GM10266 (cell line): ENCODE measurements at regions not wholly inside any gene's neighbourhood (a gene's known extent, or its start where the extent isn't known, plus 50 kb on each side); places are given as distances from the start of the nearest gene placed in this dataset.

Source experiments
- DNase-seq: peaks from one replicate; pipeline ENCODE4 v3.0.0; 2012; ENCODE audit errors: extremely low spot score
- TF ChIP-seq, protein P1 (sequence below): IDR thresholded peaks from 2 replicates; pipeline ENCODE4 v1.5.1; 2012; ENCODE audit warnings: mild to moderate bottlenecking, low read depth; ENCODE audit not compliant: control insufficient read depth, insufficient read depth; ENCODE audit errors: missing control alignments

DNA sequence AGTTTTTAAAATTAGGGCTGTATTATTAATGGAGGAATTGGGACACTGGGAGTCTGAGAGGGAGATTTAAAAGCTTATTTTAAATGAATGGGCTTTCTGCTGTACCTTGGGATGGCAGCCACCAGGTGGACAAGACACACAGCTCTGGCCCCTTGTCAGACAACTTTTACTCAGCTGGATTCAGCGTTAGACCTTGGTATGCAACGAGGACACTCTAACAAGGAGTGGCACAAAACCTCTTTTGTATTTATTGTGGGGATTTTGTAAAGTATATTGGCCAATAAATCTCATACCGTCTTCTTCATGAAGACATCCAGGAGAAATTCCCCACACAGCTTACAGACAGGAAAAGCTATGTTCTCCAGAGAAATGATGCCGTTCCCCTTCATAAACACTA is 105.7 kb downstream of the LCA5 start:
- TF ChIP-seq, protein P1, sequence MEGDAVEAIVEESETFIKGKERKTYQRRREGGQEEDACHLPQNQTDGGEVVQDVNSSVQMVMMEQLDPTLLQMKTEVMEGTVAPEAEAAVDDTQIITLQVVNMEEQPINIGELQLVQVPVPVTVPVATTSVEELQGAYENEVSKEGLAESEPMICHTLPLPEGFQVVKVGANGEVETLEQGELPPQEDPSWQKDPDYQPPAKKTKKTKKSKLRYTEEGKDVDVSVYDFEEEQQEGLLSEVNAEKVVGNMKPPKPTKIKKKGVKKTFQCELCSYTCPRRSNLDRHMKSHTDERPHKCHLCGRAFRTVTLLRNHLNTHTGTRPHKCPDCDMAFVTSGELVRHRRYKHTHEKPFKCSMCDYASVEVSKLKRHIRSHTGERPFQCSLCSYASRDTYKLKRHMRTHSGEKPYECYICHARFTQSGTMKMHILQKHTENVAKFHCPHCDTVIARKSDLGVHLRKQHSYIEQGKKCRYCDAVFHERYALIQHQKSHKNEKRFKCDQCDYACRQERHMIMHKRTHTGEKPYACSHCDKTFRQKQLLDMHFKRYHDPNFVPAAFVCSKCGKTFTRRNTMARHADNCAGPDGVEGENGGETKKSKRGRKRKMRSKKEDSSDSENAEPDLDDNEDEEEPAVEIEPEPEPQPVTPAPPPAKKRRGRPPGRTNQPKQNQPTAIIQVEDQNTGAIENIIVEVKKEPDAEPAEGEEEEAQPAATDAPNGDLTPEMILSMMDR: no peak
- DNase-seq: no peak

- TF ChIP-seq, protein P1: no peak
- no peak for DNase-seq
Observed at GRCh38 chr6:79430913-79431536, 106.2 kb downstream of the LCA5 start.

GRCh38 chr6:79427721-79428120 is 109.5 kb downstream of the LCA5 start:
- TF ChIP-seq, protein P1: no peak
- DNase-seq: no peak

DNA sequence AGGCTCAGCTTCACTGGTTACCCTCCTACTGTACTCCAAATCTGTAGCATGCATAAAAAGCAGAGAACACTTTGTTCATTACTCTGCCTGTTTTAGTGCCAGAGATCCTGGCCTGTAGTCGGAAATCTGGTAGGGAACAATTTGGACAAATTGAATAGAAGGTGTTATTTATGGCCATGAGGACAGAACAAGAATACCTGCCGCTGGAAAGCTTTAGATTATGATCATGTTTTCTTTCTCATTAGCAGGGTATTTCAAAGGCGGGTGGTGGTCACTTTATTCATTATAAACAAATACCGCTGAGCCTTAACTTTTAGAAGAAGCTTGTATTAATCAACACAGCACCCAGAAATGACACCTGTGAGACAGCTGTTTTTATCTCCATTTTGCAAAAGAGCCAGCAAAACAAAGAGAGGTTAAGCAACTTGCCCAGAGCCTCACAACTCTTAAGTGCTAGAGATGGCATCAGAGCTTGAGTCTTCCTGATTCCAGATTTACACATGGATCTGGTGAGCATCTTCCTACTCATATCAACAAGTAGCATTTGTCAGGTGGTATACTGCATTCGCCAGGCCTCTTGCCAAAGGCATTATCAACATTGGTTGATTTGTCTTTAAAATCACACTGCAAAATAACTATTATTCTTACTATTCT is 110.5 kb downstream of the LCA5 start:
- no peak for DNase-seq
- TF ChIP-seq, protein P1: no peak

DNA sequence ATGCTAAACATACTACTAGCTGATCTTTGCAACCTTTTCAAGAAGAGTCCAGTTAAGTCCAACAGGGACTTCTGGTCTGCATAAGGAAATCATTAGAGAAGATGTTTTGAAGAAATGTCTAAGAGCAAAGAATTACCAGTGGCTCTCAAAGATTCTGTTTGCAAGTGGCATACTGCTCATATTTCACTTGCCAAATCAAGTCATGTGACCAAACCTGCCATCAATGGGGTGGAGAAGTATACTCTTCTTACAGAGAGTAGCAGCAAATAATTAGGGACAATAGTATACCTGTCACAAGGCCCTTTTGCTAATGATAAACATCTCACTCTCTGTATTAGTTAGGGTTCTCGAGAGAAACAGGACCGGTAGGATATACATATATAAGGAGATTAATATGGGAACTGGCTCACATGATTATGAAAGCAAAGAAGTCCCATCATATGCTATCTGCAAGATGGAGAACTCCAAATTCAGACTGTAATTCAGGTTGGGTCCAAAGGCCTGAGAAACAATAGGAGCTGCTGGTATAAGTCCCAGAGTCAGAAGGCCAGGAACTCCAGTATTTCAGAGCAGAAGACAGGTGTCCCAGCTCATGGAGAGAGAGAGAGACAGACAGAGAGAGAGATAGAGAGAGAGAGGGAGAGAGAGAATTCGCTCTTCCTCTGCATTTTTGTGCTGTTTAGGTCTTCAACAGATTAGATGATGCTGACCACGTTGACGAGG is 111.5 kb downstream of the LCA5 start:
- DNase-seq: no peak
- TF ChIP-seq, protein P1: no peak

- TF ChIP-seq, protein P1: no peak
- no peak for DNase-seq
Observed at GRCh38 chr6:79423216-79423615, 114.0 kb downstream of the LCA5 start.

- no peak for DNase-seq
- TF ChIP-seq, protein P1: no peak
Observed at GRCh38 chr6:79422666-79423065, 114.6 kb downstream of the LCA5 start.
